Thyroid gland (tissue), 4 donors: ENCODE measurements at regions not wholly inside any gene's neighbourhood (a gene's known extent, or its start where the extent isn't known, plus 50 kb on each side); places are given as distances from the start of the nearest gene placed in this dataset.

Experiments used
- POLR2A ChIP-seq, 2 donors: fragments of 450-650 bp; IDR thresholded peaks; one replicate each; pipeline ENCODE4 v1.6.1; 2017; ENCODE audit warnings: antibody characterized with exemption in 2 of 2, mild to moderate bottlenecking in 2 of 2, moderate library complexity in 1 of 2
- TF ChIP-seq, protein P1 (sequence below), 6 experiments: fragments of 200-600 bp in 3 of 6; fragments of 450-650 bp in 3 of 6; sonication (generic) in 3 of 6; IDR thresholded peaks; one replicate each; pipeline ENCODE4 v1.5.1; 2016 to 2019; ENCODE audit warnings: antibody characterized with exemption in 6 of 6, mild to moderate bottlenecking in 2 of 6, inconsistent platforms in 1 of 6, moderate library complexity in 1 of 6

DNA sequence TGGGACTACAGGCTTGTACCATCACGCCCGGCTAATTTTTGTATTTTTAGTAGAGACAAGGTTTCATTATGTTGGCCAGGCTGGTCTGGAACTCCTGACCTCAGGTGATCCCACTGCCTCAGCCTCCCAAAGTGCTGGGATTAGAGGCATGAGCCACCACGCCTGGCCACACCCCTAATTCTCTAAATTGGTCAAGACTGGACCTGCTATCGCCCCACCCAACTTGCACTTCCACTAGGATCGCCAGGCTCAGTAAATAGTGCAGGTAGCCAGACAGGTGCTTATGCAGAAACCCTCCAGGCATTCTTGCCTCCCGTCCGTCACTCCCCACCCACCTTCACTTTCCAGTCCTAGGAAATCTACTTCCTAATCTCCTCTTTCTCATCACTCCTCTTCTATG is 481.4 kb upstream of the EEF2KMT start:
- TF ChIP-seq, protein P1, sequence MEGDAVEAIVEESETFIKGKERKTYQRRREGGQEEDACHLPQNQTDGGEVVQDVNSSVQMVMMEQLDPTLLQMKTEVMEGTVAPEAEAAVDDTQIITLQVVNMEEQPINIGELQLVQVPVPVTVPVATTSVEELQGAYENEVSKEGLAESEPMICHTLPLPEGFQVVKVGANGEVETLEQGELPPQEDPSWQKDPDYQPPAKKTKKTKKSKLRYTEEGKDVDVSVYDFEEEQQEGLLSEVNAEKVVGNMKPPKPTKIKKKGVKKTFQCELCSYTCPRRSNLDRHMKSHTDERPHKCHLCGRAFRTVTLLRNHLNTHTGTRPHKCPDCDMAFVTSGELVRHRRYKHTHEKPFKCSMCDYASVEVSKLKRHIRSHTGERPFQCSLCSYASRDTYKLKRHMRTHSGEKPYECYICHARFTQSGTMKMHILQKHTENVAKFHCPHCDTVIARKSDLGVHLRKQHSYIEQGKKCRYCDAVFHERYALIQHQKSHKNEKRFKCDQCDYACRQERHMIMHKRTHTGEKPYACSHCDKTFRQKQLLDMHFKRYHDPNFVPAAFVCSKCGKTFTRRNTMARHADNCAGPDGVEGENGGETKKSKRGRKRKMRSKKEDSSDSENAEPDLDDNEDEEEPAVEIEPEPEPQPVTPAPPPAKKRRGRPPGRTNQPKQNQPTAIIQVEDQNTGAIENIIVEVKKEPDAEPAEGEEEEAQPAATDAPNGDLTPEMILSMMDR (IDR thresholded peaks at IDR 0.05) = no peak
- TF ChIP-seq POLR2A (IDR thresholded peaks at IDR 0.05) = no peak
